Lower leg skin (tissue), 3 donors: ENCODE measurements at regions not wholly inside any gene's neighbourhood (a gene's known extent, or its start where the extent isn't known, plus 50 kb on each side); places are given as distances from the start of the nearest gene placed in this dataset.

Experiments used
- POLR2A ChIP-seq, 2 donors: fragments of 450-650 bp; IDR thresholded peaks; one replicate each; pipeline ENCODE4 v1.6.1; 2016 to 2017; ENCODE audit warnings: antibody characterized with exemption in 2 of 2, mild to moderate bottlenecking in 1 of 2, moderate library complexity in 1 of 2
- TF ChIP-seq, protein P1 (sequence below), 3 donors: fragments of 450-650 bp; IDR thresholded peaks; one replicate each; pipeline ENCODE4 v1.5.1; 2016; ENCODE audit warnings: antibody characterized with exemption in 3 of 3, mild to moderate bottlenecking in 3 of 3, moderate library complexity in 2 of 3

GRCh38 chr4:14701389-14701788 lies 300.9 kb upstream of the CPEB2 start:
- TF ChIP-seq, protein P1, sequence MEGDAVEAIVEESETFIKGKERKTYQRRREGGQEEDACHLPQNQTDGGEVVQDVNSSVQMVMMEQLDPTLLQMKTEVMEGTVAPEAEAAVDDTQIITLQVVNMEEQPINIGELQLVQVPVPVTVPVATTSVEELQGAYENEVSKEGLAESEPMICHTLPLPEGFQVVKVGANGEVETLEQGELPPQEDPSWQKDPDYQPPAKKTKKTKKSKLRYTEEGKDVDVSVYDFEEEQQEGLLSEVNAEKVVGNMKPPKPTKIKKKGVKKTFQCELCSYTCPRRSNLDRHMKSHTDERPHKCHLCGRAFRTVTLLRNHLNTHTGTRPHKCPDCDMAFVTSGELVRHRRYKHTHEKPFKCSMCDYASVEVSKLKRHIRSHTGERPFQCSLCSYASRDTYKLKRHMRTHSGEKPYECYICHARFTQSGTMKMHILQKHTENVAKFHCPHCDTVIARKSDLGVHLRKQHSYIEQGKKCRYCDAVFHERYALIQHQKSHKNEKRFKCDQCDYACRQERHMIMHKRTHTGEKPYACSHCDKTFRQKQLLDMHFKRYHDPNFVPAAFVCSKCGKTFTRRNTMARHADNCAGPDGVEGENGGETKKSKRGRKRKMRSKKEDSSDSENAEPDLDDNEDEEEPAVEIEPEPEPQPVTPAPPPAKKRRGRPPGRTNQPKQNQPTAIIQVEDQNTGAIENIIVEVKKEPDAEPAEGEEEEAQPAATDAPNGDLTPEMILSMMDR (IDR thresholded peaks at IDR 0.05) = no peak
- TF ChIP-seq POLR2A (IDR thresholded peaks at IDR 0.05) = no peak
